B cell (primary cell): ENCODE measurements at regions not wholly inside any gene's neighbourhood (a gene's known extent, or its start where the extent isn't known, plus 50 kb on each side); places are given as distances from the start of the nearest gene placed in this dataset.

Experiments used
- ATAC-seq: fragments of 200-7000 bp; cut with Tn5 transposase; one replicate; pipeline ENCODE4 v1.10.0; 2021; ENCODE audit warnings: low read depth, mild to moderate bottlenecking, moderate number of reproducible peaks, moderate library complexity
- CTCF ChIA-PET: fragments of 350-600 bp; sonication (Branson Sonifier 250); formaldehyde crosslinking; loops from one replicate; lab custom pipeline; 2021; ENCODE audit warnings: antibody characterized with exemption, inconsistent platforms; lab: Charles Lee
- POLR2A ChIA-PET: fragments of 350-600 bp; sonication (Branson Sonifier 250); formaldehyde crosslinking; loops from one replicate; lab custom pipeline; 2021; ENCODE audit warnings: antibody characterized with exemption; lab: Charles Lee
- DNase-seq: peaks from one replicate; pipeline ENCODE4 v3.0.0; 2013
- H2AFZ ChIP-seq: 2 replicates; pipeline ENCODE4 v1.6.1; 2012; ENCODE audit warnings: mild to moderate bottlenecking, low read depth, low read length; ENCODE audit not compliant: insufficient read depth, poor library complexity, severe bottlenecking
- H3K27ac ChIP-seq, 2 donors: 1 replicate in 1 of 2; 2 replicates in 1 of 2; pipeline ENCODE4 v1.5.1; 2012 to 2013; ENCODE audit warnings: low read length in 2 of 2, mild to moderate bottlenecking in 2 of 2, moderate library complexity in 1 of 2
- H3K27me3 ChIP-seq, 4 experiments: fragments of 200-600 bp in 1 of 4; sonication (generic) in 1 of 4; replicated peaks in 1 of 4; 1 replicate in 2 of 4; 2 replicates in 2 of 4; pipeline versions ENCODE4 v1.6.1 to v1.7.0; 2013 to 2016; ENCODE audit warnings: low read length in 3 of 4, mild to moderate bottlenecking in 2 of 4, mixed read lengths in 1 of 4, moderate library complexity in 1 of 4; ENCODE audit not compliant: insufficient read depth in 4 of 4, control insufficient read depth in 3 of 4; ENCODE audit errors: control extremely low read depth in 1 of 4
- H3K36me3 ChIP-seq, 2 experiments: replicated peaks in 1 of 2; 1 replicate in 1 of 2; 2 replicates in 1 of 2; pipeline versions ENCODE4 v1.6.1 to v1.7.1; 2013; ENCODE audit warnings: low read length in 1 of 2; ENCODE audit not compliant: insufficient read depth in 2 of 2, control insufficient read depth in 1 of 2; ENCODE audit errors: control extremely low read depth in 1 of 2, extremely low read depth in 1 of 2
- H3K4me1 ChIP-seq, 2 donors: fragments of 200-600 bp in 1 of 2; sonication (generic) in 1 of 2; 1 replicate in 1 of 2; 2 replicates in 1 of 2; pipeline versions ENCODE4 v1.5.1 to v1.6.1; 2013 to 2017; ENCODE audit warnings: low read length in 2 of 2; ENCODE audit not compliant: control insufficient read depth in 2 of 2, insufficient read depth in 2 of 2
- H3K4me2 ChIP-seq: replicated peaks from 2 replicates; pipeline ENCODE3; 2012; ENCODE audit warnings: mild to moderate bottlenecking, low read depth, low read length; ENCODE audit not compliant: poor library complexity, severe bottlenecking
- H3K4me3 ChIP-seq, 5 experiments: fragments of 200-600 bp in 1 of 5; sonication (generic) in 1 of 5; 1 replicate in 3 of 5; 2 replicates in 2 of 5; pipeline versions ENCODE4 v1.5.1 to v1.7.0; 2011 to 2016; ENCODE audit warnings: low read length in 4 of 5, mild to moderate bottlenecking in 4 of 5, low read depth in 2 of 5, control low read depth in 1 of 5, moderate library complexity in 1 of 5; ENCODE audit not compliant: insufficient read depth in 1 of 5; ENCODE audit errors: control extremely low read depth in 1 of 5, extremely low read depth in 1 of 5
- H3K79me2 ChIP-seq: fragments of 200-600 bp; sonication (generic); one replicate; pipeline ENCODE4 v1.6.0; 2016; ENCODE audit warnings: low read length; ENCODE audit not compliant: control insufficient read depth, insufficient read depth
- H3K9ac ChIP-seq: fragments of 200-600 bp; sonication (generic); 2 replicates; pipeline ENCODE4 v1.6.1; 2017; ENCODE audit warnings: mild to moderate bottlenecking, low read length, moderate library complexity
- H3K9me3 ChIP-seq, 3 donors: one replicate each; pipeline versions ENCODE4 v1.6.1 to v1.7.1; 2013; ENCODE audit warnings: low read length in 2 of 3; ENCODE audit not compliant: control insufficient read depth in 2 of 3, insufficient read depth in 1 of 3; ENCODE audit errors: control extremely low read depth in 1 of 3
- H4K20me1 ChIP-seq: 2 replicates; pipeline ENCODE4 v1.6.0; 2012; ENCODE audit warnings: mild to moderate bottlenecking, low read length; ENCODE audit not compliant: insufficient read depth, control insufficient read depth, poor library complexity, severe bottlenecking
- H3K27ac Mint-ChIP-seq: one replicate; pipeline ENCODE4 v1.8.0; 2021; ENCODE audit warnings: mixed read lengths
- H3K27me3 Mint-ChIP-seq: one replicate; pipeline ENCODE4 v1.8.0; 2021; ENCODE audit warnings: mixed read lengths
- H3K4me1 Mint-ChIP-seq: one replicate; pipeline ENCODE4 v1.8.0; 2021; ENCODE audit warnings: mixed read lengths
- H3K4me3 Mint-ChIP-seq: one replicate; pipeline ENCODE4 v1.8.0; 2021; ENCODE audit warnings: mixed read lengths
- H3K9me3 Mint-ChIP-seq: one replicate; pipeline ENCODE4 v1.8.0; 2022; ENCODE audit warnings: mixed read lengths; ENCODE audit not compliant: insufficient read depth
- CTCF ChIP-seq: fragments of 200-600 bp; IDR thresholded peaks from one replicate; pipeline ENCODE4 v1.8.0; 2022; ENCODE audit warnings: antibody characterized with exemption, mild to moderate bottlenecking
- EZH2 ChIP-seq: IDR thresholded peaks from 2 replicates; pipeline ENCODE4 v1.6.1; 2012; ENCODE audit warnings: borderline replicate concordance, low read depth, mild to moderate bottlenecking, moderate library complexity, low read length; ENCODE audit not compliant: insufficient read depth, poor library complexity, severe bottlenecking
- WGBS: methylation state at CpG from one replicate; pipeline ENCODE4 v1.1.5; 2013; ENCODE audit warnings: missing lambda C conversion rate; ENCODE audit not compliant: insufficient coverage; 5-methylcytosine and 5-hydroxymethylcytosine counted together
- intact Hi-C: fragments of 100-400 bp; cut with micrococcal nuclease; formaldehyde crosslinking; loops from one replicate; pipeline ENCODE4 v1.10.0; 2022

- no peaks in the 10 kb centered on the region for H3K79me2 ChIP-seq
- H3K4me3 Mint-ChIP-seq = no peak overlapping the region
- 100% methylated on average over 3 of the region's 5 CpGs for WGBS
- intact Hi-C loops = no loop called here
- no peaks in the 10 kb centered on the region for H3K36me3 ChIP-seq
- no peak overlapping the region for H3K9ac ChIP-seq
- H3K27me3 Mint-ChIP-seq = no peaks in the 10 kb centered on the region
- H3K9me3 ChIP-seq = no peaks in the 10 kb centered on the region
- H3K9me3 Mint-ChIP-seq = no peaks in the 10 kb centered on the region
- H2AFZ ChIP-seq = no peak overlapping the region
- H3K27ac Mint-ChIP-seq = no peak overlapping the region
- H3K27ac ChIP-seq = no peak overlapping the region
- ChIA-PET POLR2A (no interaction called here), CTCF (no interaction called here)
- H3K27me3 ChIP-seq = no peaks in the 10 kb centered on the region
- no peak for TF ChIP-seq EZH2
- H3K4me1 ChIP-seq = no peaks in the 10 kb centered on the region
- no peak overlapping the region for H3K4me3 ChIP-seq
- no peak for DNase-seq
- no peaks in the 10 kb centered on the region for H4K20me1 ChIP-seq
- no peak for ATAC-seq
- no peaks in the 10 kb centered on the region for H3K4me1 Mint-ChIP-seq
- H3K4me2 ChIP-seq = no peak overlapping the region
These were observed 188.6 kb downstream of the NUFIP1 start for GRCh38 chr13:44800626-44801025.

GRCh38 chr13:44797685-44798084, 191.6 kb downstream of the NUFIP1 start:
- CTCF ChIA-PET = no interaction called here
- intact Hi-C loops = no loop called here
- H3K27me3 Mint-ChIP-seq = no peaks in the 10 kb centered on the region
- H3K4me1 Mint-ChIP-seq = no peaks in the 10 kb centered on the region
- Histone ChIP-seq H3K27me3 (no peaks in the 10 kb centered on the region), H3K36me3 (no peaks in the 10 kb centered on the region), H3K4me3 (no peak overlapping the region), H4K20me1 (no peaks in the 10 kb centered on the region), H3K9ac (no peak overlapping the region), H3K4me1 (no peaks in the 10 kb centered on the region), H3K4me2 (no peak overlapping the region), H3K9me3 (no peaks in the 10 kb centered on the region), H3K27ac (no peak overlapping the region), H3K79me2 (no peaks in the 10 kb centered on the region), H2AFZ (no peak overlapping the region)
- no peak overlapping the region for H3K4me3 Mint-ChIP-seq
- no CpG with 5 or more reads among the region's 2 CpGs for WGBS
- ATAC-seq (no peak), DNase-seq (no peak)
- TF ChIP-seq CTCF (no peak), EZH2 (no peak)
- H3K9me3 Mint-ChIP-seq = no peaks in the 10 kb centered on the region
- no peak overlapping the region for H3K27ac Mint-ChIP-seq
- POLR2A ChIA-PET = no interaction called here
